Eye (tissue), 1 donor: ENCODE measurements at regions not wholly inside any gene's neighbourhood (a gene's known extent, or its start where the extent isn't known, plus 50 kb on each side); places are given as distances from the start of the nearest gene placed in this dataset.

Source experiments
- DNase-seq: peaks from one replicate; pipeline ENCODE4 v3.0.0-alpha.2; 2015

DNA sequence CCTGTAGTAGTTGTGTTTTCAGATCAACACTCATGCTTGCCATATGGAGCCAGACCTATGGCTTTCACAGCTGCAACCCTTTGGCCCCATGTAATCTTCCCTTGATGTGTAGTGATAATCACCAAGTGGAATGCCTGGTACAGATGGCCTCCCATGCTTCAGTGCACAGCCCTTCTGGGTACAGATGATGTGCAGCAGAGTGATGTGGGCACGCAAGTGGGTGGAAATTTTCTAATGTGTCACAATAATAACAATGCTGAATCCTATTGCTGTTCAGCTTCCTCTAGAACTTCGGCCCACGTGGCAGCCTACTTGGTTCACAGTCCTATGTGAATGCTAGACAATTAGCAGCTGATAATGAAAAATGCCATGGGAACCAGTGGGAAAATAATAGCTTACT is 188.1 kb downstream of the SNAPC1 start:
- DNase-seq, result peak; percentile 80

DNA sequence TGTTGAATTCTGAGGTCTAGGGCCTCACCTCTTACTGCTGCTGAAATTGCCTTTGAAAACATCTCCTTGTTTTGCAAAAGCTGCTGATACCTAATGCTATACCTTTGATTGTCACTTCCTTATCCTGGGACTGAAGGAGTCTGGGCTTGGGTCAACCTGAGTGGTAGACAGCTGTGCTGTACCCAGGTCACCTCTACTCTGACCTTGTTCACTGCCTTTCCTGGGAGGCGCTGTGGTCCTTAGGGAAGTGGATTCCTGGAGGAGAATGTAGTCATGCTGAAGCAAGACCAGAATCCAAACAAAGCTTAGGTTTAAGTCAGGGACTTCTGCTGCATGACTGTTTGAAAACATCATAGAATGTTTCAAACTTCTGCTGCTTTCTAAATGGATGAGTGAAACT is 191.4 kb downstream of the SNAPC1 start:
- no peak for DNase-seq

DNA sequence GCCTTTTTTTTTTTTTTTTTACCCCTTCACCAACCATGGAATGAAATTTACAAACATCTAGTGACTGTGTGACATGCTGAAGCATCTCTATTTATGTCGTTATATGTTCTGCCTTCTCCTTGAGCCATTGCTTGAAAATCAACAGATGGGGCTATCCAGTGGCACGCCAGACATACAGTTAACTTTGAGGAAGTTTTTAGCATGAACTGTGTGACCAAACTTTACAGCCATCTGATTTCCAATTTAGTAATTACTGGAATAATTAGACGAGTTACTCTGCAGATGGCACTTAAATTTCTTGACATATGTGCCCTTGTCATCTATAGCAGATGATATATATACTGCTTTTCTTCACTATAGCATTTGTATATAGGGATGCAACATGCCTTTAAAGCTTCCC is 192.1 kb downstream of the SNAPC1 start:
- no peak for DNase-seq

DNA sequence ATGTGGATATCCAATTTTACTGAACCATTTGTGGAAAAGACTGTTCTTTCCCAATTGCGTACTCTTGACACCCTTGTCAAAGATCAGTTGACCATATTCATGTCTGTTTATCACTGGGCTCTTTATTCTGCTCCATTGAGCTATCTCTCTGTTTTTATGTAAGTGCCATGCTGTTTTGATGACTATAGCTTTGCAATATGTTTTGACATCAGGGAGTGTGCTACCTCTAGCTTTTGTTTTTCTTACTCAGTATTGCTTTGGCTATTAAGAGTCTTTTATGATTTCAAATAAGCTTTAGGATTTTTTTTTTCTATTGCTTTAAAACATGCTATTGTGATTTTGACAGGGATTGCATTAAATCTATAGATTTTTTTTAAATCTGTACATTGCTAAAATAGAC is 194.3 kb downstream of the SNAPC1 start:
- DNase-seq, result no peak

DNA sequence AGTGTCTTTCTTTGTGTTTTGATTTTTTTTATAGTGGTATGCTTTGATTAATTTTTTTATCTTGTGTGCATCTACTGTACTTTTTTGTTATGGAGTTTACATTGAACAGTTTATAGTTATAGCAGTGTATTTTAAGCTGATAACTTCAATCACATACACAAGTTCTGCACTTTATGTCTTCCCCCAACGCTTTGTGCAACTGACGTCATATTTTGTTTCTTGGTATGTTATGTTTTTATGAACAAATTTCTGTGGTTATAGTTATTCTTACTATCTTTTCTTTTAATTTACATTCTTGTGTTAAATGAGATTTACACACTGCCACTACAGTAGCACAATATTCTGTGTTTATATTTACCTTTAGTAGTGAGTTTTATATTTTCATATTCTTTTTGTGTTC is 197.1 kb downstream of the SNAPC1 start:
- no peak for DNase-seq

DNA sequence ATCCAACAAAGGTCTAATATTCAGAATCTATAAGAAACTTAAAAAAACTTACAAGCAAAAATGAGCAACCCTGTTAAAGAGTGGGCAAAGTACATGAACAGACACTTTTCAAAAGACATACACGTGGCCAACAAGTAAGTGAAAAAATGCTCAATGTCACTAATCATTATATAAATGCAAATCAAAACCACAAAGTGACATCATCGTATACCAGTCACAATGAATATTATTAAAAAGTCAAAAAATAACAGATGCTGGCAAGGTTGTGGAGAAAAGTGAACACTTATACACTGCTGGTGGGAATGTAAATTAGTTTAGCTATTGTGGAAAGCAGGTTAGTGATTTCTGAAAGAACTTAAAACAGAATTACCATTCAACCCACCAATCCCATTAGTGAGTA is 199.1 kb downstream of the SNAPC1 start:
- DNase-seq, result no peak

DNA sequence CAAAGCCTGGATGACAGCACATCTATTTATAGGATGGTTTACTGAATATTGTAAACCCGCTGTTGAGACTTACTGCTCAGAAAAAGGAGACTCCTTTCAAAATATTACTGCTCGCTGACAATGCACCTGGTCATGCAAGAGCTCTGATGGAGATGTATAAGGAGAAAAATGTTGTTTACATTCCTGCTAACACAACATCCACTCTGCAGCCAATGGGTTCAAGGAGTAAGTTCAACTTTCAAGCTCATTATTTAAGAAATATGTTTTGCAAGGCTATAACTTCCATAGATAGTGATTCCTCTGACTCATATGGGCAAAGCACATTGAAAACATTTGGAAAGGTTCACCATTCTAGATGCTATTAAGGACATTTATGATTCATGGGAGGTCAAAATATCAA is 201.7 kb downstream of the SNAPC1 start:
- DNase-seq, result no peak

DNA sequence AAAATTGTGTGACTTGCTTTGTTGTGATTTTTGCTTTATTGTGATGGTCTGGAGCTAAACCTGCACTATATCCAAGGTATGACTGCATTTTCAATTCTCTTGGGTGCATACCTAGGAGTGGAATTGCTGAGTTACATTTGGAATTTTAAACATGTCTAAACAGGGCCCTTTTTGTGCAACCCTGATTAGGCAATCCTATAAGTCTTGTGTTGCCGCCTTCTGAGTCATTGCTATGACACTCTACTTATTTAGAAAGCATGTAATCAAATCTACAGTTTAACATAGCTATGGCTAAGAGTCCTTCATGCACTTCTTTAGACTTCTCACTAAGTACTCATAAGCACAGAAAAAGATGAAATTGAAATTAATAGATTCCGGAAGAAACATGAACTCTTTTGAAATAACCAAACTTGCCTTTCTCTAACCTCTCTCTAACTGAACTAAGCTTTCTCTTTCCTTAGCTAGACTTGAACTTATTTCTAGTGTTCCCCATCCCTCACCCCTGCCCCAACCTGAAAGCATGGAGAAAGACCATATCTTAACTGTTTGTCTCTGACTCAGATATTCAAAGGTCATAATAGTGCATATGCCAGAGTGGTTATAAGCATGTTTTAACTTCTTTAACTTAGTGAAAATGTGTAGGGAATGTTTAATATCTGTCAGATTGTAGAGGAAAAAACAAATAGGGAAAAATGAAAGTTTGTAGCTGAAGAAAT is 203.0 kb downstream of the SNAPC1 start:
- DNase-seq, result no peak

DNA sequence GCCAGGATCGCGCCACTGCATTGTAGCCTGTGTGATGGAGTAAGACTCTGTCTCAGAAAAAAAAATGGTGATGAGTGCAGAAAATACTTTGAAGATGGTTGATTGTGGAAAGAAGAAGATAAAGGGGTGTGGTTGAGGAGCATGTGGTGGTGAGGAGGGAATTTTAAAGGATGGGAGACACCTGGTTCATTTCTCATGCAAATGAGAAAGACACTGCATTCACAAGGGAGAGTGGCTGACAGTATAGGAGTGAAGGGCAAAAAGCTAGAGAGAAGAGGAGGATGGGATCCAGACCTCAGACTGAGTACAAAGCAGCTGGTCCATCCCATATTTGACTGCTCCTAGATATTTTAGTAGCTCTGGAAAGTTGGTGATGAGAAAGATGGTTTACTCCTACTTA is 206.0 kb downstream of the SNAPC1 start:
- no peak for DNase-seq

DNA sequence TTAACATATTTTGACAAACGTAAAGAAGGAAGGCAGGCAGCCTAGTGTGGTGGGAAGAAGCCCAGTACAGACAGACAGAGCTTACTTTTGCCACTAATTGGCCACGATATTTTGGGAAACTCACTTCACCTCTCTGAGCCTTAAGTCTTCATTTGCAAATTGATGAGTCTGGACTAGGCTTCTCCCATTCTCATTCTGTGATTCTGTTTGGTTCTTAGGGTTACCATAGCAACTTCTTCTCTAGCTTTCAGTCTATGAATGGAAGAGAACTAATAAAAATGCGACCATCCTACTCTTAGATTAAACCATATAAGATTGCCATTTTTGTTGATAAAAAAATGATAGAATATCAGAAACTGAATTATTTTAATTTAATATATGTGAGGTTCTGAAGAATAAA is 210.5 kb downstream of the SNAPC1 start:
- DNase-seq, result no peak

DNA sequence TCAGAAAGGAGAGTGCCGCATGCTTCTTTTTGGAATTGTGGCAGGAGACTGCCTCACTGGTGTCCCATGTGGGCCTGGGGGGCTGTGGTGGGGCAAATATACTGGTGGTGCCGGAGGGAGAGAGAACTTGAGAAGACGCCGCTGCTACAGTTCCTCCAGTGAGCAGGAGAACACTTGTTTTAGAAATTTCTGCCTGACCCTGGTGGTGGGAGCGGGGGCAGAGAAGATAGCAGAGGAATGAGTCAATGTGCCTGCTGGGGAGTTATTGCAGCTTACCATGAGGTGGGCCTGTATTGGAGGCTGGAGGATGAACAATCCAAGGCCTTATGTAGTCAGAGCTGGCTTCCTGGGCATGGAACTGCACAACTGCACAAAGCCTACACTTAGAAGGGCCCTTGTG is 211.8 kb downstream of the SNAPC1 start:
- DNase-seq, result no peak

DNA sequence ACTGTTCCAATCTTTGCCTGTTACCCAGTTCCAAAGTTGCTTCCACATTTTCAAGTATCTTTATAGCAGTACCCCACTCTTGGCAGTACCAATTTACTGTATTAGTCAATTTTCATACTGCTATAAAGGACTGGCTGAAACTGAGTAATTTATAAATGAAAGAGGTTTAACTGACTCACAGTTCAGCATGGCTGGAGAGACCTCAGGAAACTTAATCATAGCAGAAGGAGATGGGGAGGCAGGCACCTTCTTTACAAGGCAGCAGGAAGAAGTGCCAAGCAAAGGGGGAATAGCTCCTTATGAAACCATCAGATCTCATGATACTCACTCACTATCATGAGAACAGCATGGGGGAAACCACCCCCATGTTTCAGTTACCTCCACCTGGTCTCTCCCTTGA is 215.0 kb downstream of the SNAPC1 start:
- no peak for DNase-seq

DNA sequence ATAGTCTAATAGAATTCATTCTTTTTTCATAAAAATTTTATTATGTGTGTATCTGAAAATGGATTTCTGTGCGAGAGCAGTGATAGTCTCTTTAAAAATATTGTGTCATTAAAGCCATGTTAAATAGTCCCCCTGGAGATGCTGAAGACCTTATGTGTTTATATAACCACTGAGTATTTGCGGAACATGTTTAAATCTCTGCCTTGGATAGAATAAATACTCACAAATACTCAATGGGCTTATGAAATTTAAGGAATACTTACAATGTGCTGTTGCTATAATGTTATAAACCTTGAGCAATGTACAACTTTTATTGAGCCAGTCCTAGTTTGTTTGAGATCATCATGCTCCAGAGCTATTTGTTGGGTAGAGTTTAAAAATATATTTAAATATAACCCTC is 226.0 kb downstream of the SNAPC1 start:
- DNase-seq, result no peak

DNA sequence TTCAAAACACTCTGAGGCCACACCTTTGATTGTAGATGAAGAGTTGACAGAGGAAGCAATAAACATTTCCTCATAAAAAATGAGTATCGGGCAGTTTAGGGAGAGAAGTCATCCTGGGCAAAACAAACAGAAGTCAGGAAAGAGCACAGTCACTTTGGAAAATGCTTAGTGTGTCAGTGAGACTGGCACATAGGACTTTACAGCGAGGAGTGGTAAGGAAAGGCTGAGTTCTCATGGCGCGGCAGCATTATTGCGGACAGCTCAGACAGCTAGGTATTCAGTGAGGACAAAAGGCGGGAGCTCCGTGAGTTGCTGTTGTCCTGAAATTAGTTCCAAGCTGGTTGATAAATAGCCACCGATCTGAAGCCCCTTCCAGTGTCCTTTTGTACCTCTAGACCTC is 229.9 kb downstream of the SNAPC1 start:
- peak; percentile 14 for DNase-seq

DNA sequence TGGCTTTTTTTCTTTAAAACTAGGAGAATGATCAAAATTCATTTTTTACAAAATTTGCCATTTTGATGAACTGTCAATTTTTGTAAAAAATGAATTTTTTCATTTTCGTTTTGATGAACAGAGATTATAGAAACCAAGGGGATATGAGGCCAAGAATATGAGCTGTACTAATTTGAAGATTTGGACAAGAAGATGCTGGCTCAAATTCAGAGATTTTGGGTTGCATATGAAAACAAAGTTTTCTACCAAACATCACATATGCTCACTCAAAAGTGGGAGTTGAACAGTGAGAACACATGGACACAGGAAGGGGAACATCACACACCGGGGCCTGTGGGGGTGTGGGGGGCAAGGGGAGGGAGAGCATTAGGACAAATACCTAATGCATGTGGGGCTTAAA is 230.7 kb downstream of the SNAPC1 start:
- no peak for DNase-seq

DNA sequence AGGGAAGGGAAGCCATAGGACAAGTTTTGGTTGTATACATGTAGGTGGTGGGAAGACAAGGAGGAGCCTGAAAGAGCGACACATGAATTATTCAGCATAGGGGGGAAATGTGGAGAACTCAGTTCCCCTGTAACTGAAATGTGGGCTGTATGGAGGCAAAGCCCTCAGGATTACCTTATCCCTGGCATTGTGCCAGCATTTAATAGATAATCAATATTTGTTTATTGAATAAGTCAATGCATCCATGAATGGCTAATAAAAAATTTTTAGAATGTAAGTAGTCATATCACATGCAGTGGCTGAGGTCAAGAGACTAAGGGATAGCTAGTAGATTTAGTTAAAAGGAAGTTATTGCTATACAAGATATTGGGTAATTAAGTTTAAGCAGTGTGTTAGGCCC is 232.4 kb downstream of the SNAPC1 start:
- no peak for DNase-seq

DNA sequence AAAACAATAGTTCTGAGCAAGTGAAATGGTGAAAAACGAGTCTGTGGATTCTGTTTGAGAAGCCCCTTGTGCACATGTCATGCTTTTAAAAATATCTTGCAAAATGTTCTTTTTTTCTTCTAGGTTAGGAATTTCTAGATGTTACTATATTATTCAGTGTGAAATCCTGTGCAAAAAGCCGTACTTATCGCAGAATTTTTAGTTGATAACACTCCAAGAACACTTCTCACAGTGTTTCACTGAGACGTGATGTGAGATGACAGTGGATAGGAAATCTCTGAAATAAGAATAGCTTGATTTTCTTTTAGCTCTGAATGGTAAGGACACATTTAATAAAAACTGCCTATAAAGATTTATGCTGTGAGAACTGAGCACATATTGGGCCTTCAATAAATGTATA is 234.5 kb downstream of the SNAPC1 start:
- DNase-seq, result no peak

DNA sequence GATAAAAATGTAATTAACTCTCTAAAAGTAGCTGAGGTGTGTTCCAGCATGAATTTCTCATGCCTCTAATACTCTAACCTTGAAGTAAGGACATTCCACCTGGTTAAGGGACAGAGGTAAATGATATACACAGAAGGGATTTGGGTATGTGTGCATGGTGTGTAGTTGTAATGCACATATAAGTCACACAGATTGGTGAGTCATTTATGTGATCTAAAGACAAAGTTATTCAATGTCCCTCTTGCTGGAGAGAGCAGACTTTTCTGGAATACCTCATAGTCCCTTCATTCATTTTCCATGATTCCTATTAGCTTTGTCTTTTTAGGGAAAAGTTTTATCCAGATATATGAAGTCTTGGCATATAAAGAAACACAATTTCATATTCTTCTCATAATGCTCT is 234.9 kb downstream of the SNAPC1 start:
- no peak for DNase-seq

DNA sequence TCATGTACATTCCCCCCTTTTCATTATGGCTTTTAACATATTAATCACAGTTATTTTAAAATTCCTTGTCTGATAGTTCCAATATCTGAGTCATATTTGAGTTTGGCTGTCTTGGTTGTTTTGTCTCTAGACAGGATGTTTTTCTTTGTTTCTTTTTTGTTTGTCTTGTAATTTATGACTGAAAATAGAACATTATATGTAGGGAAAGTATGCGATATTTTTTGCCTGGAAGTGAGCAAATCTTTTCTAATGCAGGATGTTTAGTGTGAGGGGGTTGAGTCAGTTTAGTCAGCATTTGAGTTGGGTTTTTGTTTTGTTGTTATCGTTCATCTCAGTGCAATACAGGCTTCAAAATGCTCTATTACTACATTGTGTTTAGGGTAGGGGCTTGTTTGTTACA is 239.7 kb downstream of the SNAPC1 start:
- DNase-seq, result no peak

DNA sequence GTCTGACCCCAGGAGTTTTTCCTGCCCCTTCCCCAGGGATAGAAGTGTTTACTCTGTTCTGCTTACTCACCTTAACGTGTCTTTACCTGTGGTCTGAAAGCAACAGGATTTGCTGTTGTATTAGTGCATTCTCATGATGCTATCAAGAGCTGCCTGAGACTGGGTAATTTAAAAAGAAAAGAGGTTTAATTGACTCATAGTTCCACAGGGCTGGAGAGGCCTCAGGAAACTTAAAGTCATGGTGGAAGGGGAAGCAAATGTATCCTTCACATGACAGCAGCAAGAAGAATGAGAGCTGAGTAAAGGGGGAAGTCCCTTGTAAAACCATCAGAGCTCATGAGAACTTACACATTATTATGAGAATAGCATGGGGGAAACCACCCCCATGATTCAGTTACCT is 240.4 kb downstream of the SNAPC1 start:
- DNase-seq, result no peak

DNA sequence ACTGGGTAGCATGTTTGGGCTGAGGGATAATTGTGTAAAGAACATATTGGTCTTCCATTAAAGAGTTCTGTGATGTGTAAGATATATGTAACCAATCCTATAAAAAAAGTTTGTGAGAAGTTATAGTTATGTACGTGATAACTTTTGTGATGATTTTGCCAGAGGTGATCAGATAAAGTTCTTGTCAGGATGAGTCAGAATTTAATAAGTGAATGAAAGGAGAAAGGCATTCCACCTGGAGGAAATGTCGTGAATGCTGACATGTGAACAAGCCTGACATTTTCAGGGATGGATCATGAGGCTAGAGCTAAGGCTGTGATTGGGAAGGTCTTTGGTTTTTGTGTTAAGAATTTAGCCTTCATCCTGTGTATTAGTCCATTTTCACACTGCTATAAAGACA is 241.5 kb downstream of the SNAPC1 start:
- no peak for DNase-seq

DNA sequence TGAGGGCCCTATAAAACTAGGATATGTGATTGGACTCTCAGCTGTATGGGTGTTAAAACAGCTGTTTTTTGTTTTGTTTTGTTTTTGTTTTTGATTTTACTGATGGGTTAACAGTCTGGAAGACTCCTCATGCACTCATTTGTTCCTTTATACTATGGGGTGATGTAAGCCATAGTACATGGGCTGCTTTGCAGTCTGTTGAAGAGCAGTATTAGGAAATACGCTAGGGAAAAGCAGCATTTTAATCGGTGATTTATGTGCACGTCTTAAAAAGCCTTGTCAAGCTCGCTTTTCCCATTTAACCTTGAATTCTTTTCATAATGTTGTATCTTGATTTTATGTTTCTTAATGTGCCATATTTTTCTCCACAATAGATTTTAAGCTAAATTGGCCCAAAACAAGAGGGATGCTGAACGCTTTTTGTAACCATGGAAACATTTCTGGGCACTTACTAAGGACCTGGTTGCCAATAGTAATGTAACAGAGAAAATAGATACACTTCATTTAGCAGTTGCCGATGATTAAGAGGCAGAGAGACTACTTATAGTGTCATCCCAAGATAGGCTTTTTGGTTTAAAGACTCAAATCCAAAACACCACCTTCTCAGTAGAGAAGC is 244.0 kb downstream of the SNAPC1 start:
- DNase-seq, result peak; percentile 23

DNA sequence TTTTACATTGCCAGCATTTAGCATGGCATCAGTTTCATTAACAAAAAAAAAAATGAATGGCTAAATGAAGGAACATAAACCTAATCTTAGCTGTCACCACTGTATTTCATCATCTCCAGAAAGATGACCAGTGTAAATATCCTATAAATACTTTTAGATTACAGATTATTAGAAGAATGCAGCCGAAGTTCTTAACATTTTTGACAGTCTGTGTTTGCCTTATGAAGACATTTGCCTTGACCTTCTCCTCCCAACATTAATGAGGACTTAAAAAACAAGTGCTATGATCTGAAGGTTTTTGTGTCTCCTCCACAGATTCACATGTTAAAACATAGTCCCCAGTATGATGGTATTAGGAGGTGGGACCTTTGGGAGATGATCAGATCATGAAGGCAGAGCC is 253.0 kb downstream of the SNAPC1 start:
- no peak for DNase-seq

DNA sequence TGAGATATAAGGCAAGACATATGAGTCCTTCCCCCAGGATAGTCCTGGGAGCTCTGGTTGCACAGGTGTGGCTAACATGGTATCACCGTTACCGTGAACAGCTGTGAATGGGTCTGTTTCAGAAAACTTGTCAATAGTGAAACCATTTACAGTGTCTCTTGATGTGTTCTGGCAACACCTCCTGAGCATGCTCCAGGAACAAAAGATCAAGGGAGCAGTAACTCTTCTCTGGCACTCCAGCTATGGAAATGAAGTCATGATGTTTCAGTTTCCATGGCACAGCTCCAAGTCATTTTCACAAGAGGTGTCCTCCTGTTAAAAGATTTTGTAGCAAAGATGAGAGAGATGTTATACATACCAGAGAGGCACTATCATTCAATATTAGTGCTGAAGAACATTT is 253.7 kb downstream of the SNAPC1 start:
- no peak for DNase-seq

DNA sequence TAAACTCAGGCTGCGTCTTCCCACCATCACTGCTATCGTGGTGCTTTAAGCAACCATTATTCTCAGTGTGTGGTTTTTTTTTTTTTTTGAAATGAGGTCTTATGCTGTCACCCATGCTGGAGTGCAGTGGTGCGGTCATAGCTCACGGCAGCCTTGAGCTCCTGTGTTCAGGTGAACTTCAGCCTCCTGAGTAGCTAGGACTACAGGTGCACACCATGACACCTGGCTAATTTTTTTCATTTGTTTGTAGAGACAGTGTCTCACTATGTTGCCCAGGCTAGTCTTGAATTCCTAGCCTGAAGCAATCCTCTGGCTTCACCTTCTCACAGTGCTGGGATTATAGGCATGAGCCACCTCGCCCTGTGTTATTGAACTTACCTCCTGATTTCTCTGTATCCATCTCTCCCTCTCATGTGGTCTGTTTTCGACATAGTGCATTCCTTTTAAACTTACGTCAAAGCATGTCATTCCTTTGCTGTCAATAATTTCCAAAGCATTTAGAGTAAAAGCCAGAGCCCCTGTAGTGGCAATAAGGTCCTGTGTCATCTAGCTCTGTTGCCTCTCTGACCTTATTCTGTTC is 255.5 kb downstream of the SNAPC1 start:
- no peak for DNase-seq
